ENCODE measurements at regions not wholly inside any gene's neighbourhood (a gene's known extent, or its start where the extent isn't known, plus 50 kb on each side); places are given as distances from the start of the nearest gene placed in this dataset.

DNA sequence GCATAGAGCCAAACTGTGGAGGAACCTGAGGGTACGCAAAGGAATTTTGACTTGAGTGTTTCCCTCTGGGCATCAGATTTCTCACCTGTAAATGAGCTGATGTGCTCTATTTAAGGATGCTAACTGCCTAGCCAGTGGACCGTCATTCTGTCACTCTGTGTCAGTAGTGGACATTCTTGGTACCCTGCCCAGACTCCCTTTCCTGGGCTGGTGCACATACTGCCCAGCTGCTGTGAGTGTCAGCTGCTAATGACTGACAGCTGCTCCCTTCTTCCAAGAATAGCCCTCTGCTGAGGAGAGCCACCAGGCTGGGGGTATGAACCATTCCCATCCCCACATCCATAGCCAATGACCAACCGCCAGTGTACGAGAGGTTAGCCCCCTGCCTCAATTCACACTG, 193.1 kb upstream of the DAB1 start:
- TF ChIP-seq, protein P1, sequence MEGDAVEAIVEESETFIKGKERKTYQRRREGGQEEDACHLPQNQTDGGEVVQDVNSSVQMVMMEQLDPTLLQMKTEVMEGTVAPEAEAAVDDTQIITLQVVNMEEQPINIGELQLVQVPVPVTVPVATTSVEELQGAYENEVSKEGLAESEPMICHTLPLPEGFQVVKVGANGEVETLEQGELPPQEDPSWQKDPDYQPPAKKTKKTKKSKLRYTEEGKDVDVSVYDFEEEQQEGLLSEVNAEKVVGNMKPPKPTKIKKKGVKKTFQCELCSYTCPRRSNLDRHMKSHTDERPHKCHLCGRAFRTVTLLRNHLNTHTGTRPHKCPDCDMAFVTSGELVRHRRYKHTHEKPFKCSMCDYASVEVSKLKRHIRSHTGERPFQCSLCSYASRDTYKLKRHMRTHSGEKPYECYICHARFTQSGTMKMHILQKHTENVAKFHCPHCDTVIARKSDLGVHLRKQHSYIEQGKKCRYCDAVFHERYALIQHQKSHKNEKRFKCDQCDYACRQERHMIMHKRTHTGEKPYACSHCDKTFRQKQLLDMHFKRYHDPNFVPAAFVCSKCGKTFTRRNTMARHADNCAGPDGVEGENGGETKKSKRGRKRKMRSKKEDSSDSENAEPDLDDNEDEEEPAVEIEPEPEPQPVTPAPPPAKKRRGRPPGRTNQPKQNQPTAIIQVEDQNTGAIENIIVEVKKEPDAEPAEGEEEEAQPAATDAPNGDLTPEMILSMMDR (IDR thresholded peaks at IDR 0.05; ENCODE audit: borderline replicate concordance, insufficient read depth, low read depth, low read length): no peak
- no peak overlapping the region for H3K4me3 ChIP-seq (ENCODE audit: low read depth, low read length)

DNA sequence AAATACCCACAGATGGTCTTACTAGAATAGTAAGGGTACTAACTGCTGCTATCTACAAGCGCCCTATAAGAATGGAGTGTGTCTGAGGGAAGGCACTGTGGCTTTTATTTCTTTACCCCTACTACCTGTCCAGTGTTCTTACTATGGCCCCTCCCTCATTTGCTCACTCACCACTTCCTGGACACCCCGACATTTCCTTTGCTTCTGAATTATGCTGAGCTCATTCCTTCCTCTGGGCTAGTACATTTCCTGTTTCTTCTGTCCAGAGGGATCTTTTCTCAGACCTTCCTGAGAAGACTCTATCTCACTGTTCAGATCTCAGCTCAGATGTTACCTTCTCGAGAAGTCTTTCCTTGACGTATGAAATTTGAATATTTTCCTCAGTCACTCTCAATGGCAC, 192.1 kb upstream of the DAB1 start:
- H3K4me3 ChIP-seq (ENCODE audit: low read depth, low read length): no peak overlapping the region
- TF ChIP-seq, protein P1 (IDR thresholded peaks at IDR 0.05; ENCODE audit: borderline replicate concordance, insufficient read depth, low read depth, low read length): no peak

DNA sequence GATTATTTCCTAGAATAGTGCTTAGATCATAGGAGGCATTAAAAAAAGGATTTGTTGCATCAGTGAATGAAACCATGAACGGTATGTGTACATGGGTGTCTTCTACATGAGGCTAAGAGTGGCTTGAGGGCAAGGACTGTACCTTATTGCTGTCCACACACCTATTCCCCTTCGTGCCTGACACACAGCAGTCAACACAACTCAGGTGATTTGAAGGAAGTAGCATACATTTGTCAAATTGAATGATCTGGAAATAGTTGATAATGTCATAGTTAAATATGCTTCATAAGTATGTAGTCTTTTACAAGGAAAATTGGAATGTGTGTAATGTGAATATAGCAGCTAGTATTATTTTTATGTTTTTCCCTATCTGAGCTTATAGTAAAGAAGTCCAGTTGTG, 189.0 kb upstream of the DAB1 start:
- H3K4me3 ChIP-seq (ENCODE audit: low read depth, low read length): no peak overlapping the region
- TF ChIP-seq, protein P1 (IDR thresholded peaks at IDR 0.05; ENCODE audit: borderline replicate concordance, insufficient read depth, low read depth, low read length): no peak

DNA sequence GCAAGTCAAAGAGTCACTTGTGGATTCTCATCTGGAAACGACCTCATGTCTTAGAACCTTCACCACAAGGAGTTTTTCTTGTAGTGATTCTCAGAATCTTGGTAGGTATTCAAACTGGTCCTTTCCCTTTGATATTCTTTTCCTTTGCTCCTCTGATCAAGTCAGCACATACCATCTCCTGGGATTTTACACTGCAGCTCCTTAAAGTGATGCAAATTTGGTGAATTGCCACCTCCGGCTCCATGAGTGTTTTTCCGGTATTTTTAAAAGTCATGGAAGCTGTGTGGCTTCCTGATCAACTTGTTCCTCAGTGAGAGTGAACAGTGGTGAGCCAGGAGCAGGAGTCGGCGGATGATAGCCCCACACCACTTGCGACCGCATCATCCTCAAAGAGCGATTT, 182.1 kb upstream of the DAB1 start:
- TF ChIP-seq, protein P1 (IDR thresholded peaks at IDR 0.05; ENCODE audit: borderline replicate concordance, insufficient read depth, low read depth, low read length): no peak
- H3K4me3 ChIP-seq (ENCODE audit: low read depth, low read length): no peak overlapping the region

- H3K4me3 ChIP-seq (ENCODE audit: low read depth, low read length): no peak overlapping the region
These were observed 179.8 kb upstream of the DAB1 start for GRCh38 chr1:57603696-57604095.

DNA sequence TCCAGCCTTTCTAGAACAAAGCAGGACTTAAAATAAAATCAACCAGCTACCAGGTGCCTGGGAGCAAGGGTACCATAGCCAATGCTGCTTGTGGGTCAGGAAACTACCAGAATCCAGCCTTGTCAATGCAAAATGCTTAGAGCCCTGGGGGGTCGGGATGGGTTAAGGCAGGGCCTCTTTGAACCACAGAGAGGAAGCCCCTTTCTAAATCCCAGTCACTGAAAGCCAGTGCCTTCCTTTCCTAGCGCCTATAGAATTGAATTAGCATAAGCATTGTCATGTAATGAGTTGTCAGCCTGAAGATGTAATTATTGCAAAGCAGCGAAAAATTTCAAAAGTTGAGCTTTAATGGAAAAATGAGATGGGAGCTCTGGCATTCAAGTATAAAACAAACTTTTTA, 176.6 kb upstream of the DAB1 start:
- H3K4me3 ChIP-seq (ENCODE audit: low read depth, low read length): no peak overlapping the region
- TF ChIP-seq, protein P1 (IDR thresholded peaks at IDR 0.05; ENCODE audit: borderline replicate concordance, insufficient read depth, low read depth, low read length): no peak

More at GRCh38 chr1:57603696-57604095, 179.8 kb upstream of the DAB1 start:
- TF ChIP-seq, protein P1 (IDR thresholded peaks at IDR 0.05; ENCODE audit: borderline replicate concordance, insufficient read depth, low read depth, low read length): no peak

- TF ChIP-seq, protein P1 (IDR thresholded peaks at IDR 0.05; ENCODE audit: borderline replicate concordance, insufficient read depth, low read depth, low read length): no peak
- no peak overlapping the region for H3K4me3 ChIP-seq (ENCODE audit: low read depth, low read length)
These were observed 175.6 kb upstream of the DAB1 start for GRCh38 chr1:57599236-57599994.
